ENCODE measurements at regions not wholly inside any gene's neighbourhood (a gene's known extent, or its start where the extent isn't known, plus 50 kb on each side); places are given as distances from the start of the nearest gene placed in this dataset.

- Histone ChIP-seq H3K4me3 (ENCODE audit: low read length) (no peak overlapping the region), H3K9ac (ENCODE audit: low read length) (no peak overlapping the region), H3K79me1 (ENCODE audit: low read length) (no peaks in the 10 kb centered on the region), H3K36me3 (ENCODE audit: control insufficient read depth, insufficient read depth, low read length) (no peaks in the 10 kb centered on the region), H3K23ac (ENCODE audit: low read length) (no peak overlapping the region), H2BK15ac (replicated peaks; ENCODE audit: low read depth) (no peak overlapping the region), H3K4me2 (ENCODE audit: low read length) (no peak overlapping the region), H2BK5ac (ENCODE audit: low read length) (no peak overlapping the region), H3K4me1 (ENCODE audit: control insufficient read depth, low read depth, low read length) (peaks cover 1% of the 10 kb centered on the region), H3K4ac (ENCODE audit: low read depth, low read length) (no peak overlapping the region), H2BK120ac (ENCODE audit: low read depth, low read length) (no peak overlapping the region), H3K56ac (ENCODE audit: low read length) (no peak overlapping the region), H3K27me3 (ENCODE audit: insufficient read depth, low read length, poor library complexity) (no peaks in the 10 kb centered on the region), H3K18ac (ENCODE audit: low read length) (no peak overlapping the region), H2AK5ac (ENCODE audit: low read length) (no peak overlapping the region), H4K8ac (ENCODE audit: low read depth, low read length) (no peak overlapping the region), H3K79me2 (ENCODE audit: control insufficient read depth, insufficient read depth, low read length) (no peaks in the 10 kb centered on the region), H3K27ac (ENCODE audit: low read depth, low read length) (no peak overlapping the region), H4K5ac (ENCODE audit: low read length) (no peak overlapping the region)
- no peak for DNase-seq
- no CpG with 5 or more reads among the region's 5 CpGs for whole genome bisulfite sequencing (ENCODE audit: extremely low coverage, insufficient coverage, low lambda C conversion rate)
Observed at GRCh38 chr5:10856071-10856470, 95.0 kb upstream of the DAP start.

GRCh38 chr5:10854506-10855277, 93.7 kb upstream of the DAP start:
- Histone ChIP-seq H3K4me2 (ENCODE audit: low read length) (no peak overlapping the region), H3K36me3 (ENCODE audit: control insufficient read depth, insufficient read depth, low read length) (no peaks in the 10 kb centered on the region), H3K4ac (ENCODE audit: low read depth, low read length) (no peak overlapping the region), H3K9ac (ENCODE audit: low read length) (no peak overlapping the region), H2BK120ac (ENCODE audit: low read depth, low read length) (no peak overlapping the region), H3K27ac (ENCODE audit: low read depth, low read length) (no peak overlapping the region), H3K23ac (ENCODE audit: low read length) (no peak overlapping the region), H4K8ac (ENCODE audit: low read depth, low read length) (no peak overlapping the region), H3K4me3 (ENCODE audit: low read length) (no peak overlapping the region), H3K4me1 (ENCODE audit: control insufficient read depth, low read depth, low read length) (peaks cover 1% of the 10 kb centered on the region), H3K18ac (ENCODE audit: low read length) (no peak overlapping the region), H2BK5ac (ENCODE audit: low read length) (no peak overlapping the region), H3K27me3 (ENCODE audit: insufficient read depth, low read length, poor library complexity) (no peaks in the 10 kb centered on the region), H2AK5ac (ENCODE audit: low read length) (no peak overlapping the region), H4K5ac (ENCODE audit: low read length) (no peak overlapping the region), H3K56ac (ENCODE audit: low read length) (no peak overlapping the region), H3K79me2 (ENCODE audit: control insufficient read depth, insufficient read depth, low read length) (no peaks in the 10 kb centered on the region), H2BK15ac (replicated peaks; ENCODE audit: low read depth) (no peak overlapping the region), H3K79me1 (ENCODE audit: low read length) (no peaks in the 10 kb centered on the region)
- no CpG with 5 or more reads among the region's 4 CpGs for WGBS (ENCODE audit: extremely low coverage, insufficient coverage, low lambda C conversion rate)
- no peak for DNase-seq

GRCh38 chr5:10853154-10853553, 92.1 kb upstream of the DAP start:
- Histone ChIP-seq H3K27ac (ENCODE audit: low read depth, low read length) (no peak overlapping the region), H4K5ac (ENCODE audit: low read length) (no peak overlapping the region), H3K4me1 (ENCODE audit: control insufficient read depth, low read depth, low read length) (peaks cover 1% of the 10 kb centered on the region), H3K36me3 (ENCODE audit: control insufficient read depth, insufficient read depth, low read length) (no peaks in the 10 kb centered on the region), H2BK5ac (ENCODE audit: low read length) (no peak overlapping the region), H3K18ac (ENCODE audit: low read length) (no peak overlapping the region), H3K79me1 (ENCODE audit: low read length) (no peaks in the 10 kb centered on the region), H3K4ac (ENCODE audit: low read depth, low read length) (no peak overlapping the region), H4K8ac (ENCODE audit: low read depth, low read length) (no peak overlapping the region), H3K56ac (ENCODE audit: low read length) (no peak overlapping the region), H3K23ac (ENCODE audit: low read length) (no peak overlapping the region), H2BK120ac (ENCODE audit: low read depth, low read length) (no peak overlapping the region), H2AK5ac (ENCODE audit: low read length) (no peak overlapping the region), H3K4me2 (ENCODE audit: low read length) (no peak overlapping the region), H3K79me2 (ENCODE audit: control insufficient read depth, insufficient read depth, low read length) (no peaks in the 10 kb centered on the region), H3K9ac (ENCODE audit: low read length) (no peak overlapping the region), H3K4me3 (ENCODE audit: low read length) (no peak overlapping the region), H3K27me3 (ENCODE audit: insufficient read depth, low read length, poor library complexity) (no peaks in the 10 kb centered on the region), H2BK15ac (replicated peaks; ENCODE audit: low read depth) (no peak overlapping the region)
- WGBS (ENCODE audit: extremely low coverage, insufficient coverage, low lambda C conversion rate), result no CpG with 5 or more reads among the region's 3 CpGs
- no peak for DNase-seq

- Histone ChIP-seq H3K18ac (ENCODE audit: low read length) (no peak overlapping the region), H3K4ac (ENCODE audit: low read depth, low read length) (no peak overlapping the region), H3K56ac (ENCODE audit: low read length) (no peak overlapping the region), H2BK120ac (ENCODE audit: low read depth, low read length) (no peak overlapping the region), H4K5ac (ENCODE audit: low read length) (no peak overlapping the region), H3K4me1 (ENCODE audit: control insufficient read depth, low read depth, low read length) (no peaks in the 10 kb centered on the region), H3K4me2 (ENCODE audit: low read length) (no peak overlapping the region), H3K27ac (ENCODE audit: low read depth, low read length) (no peak overlapping the region), H3K4me3 (ENCODE audit: low read length) (no peak overlapping the region), H3K23ac (ENCODE audit: low read length) (no peak overlapping the region), H3K79me1 (ENCODE audit: low read length) (no peaks in the 10 kb centered on the region), H3K9ac (ENCODE audit: low read length) (no peak overlapping the region), H3K79me2 (ENCODE audit: control insufficient read depth, insufficient read depth, low read length) (no peaks in the 10 kb centered on the region), H2BK5ac (ENCODE audit: low read length) (no peak overlapping the region), H4K8ac (ENCODE audit: low read depth, low read length) (no peak overlapping the region), H2BK15ac (replicated peaks; ENCODE audit: low read depth) (no peak overlapping the region), H3K27me3 (ENCODE audit: insufficient read depth, low read length, poor library complexity) (no peaks in the 10 kb centered on the region), H2AK5ac (ENCODE audit: low read length) (no peak overlapping the region), H3K36me3 (ENCODE audit: control insufficient read depth, insufficient read depth, low read length) (no peaks in the 10 kb centered on the region)
- no peak for DNase-seq
- WGBS (ENCODE audit: extremely low coverage, insufficient coverage, low lambda C conversion rate), result no CpG with 5 or more reads among the region's 5 CpGs
Observed at GRCh38 chr5:10849278-10849677, 88.2 kb upstream of the DAP start.

- no peak overlapping the region for H3K4ac ChIP-seq (ENCODE audit: low read depth, low read length)
- H3K79me1 ChIP-seq (ENCODE audit: low read length), result no peaks in the 10 kb centered on the region
- no peaks in the 10 kb centered on the region for H3K27me3 ChIP-seq (ENCODE audit: insufficient read depth, low read length, poor library complexity)
- no peak overlapping the region for H3K18ac ChIP-seq (ENCODE audit: low read length)
- no CpG with 5 or more reads among the region's 4 CpGs for WGBS (ENCODE audit: extremely low coverage, insufficient coverage, low lambda C conversion rate)
- no peaks in the 10 kb centered on the region for H3K36me3 ChIP-seq (ENCODE audit: control insufficient read depth, insufficient read depth, low read length)
- H2BK120ac ChIP-seq (ENCODE audit: low read depth, low read length), result no peak overlapping the region
- H3K79me2 ChIP-seq (ENCODE audit: control insufficient read depth, insufficient read depth, low read length), result no peaks in the 10 kb centered on the region
- no peaks in the 10 kb centered on the region for H3K4me1 ChIP-seq (ENCODE audit: control insufficient read depth, low read depth, low read length)
- no peak overlapping the region for H2AK5ac ChIP-seq (ENCODE audit: low read length)
- no peak overlapping the region for H2BK5ac ChIP-seq (ENCODE audit: low read length)
- no peak overlapping the region for H3K27ac ChIP-seq (ENCODE audit: low read depth, low read length)
- no peak overlapping the region for H4K8ac ChIP-seq (ENCODE audit: low read depth, low read length)
- no peak overlapping the region for H3K56ac ChIP-seq (ENCODE audit: low read length)
- no peak overlapping the region for H3K9ac ChIP-seq (ENCODE audit: low read length)
- H3K4me2 ChIP-seq (ENCODE audit: low read length), result no peak overlapping the region
- no peak overlapping the region for H3K4me3 ChIP-seq (ENCODE audit: low read length)
- H2BK15ac ChIP-seq (replicated peaks; ENCODE audit: low read depth), result no peak overlapping the region
- H4K5ac ChIP-seq (ENCODE audit: low read length), result no peak overlapping the region
- no peak overlapping the region for H3K23ac ChIP-seq (ENCODE audit: low read length)
- DNase-seq, result peak; percentile 52
Observed at GRCh38 chr5:10844016-10844415, 83.0 kb upstream of the DAP start.

GRCh38 chr5:10842823-10843222, 81.8 kb upstream of the DAP start:
- H4K8ac ChIP-seq (ENCODE audit: low read depth, low read length), result no peak overlapping the region
- H2BK5ac ChIP-seq (ENCODE audit: low read length), result no peak overlapping the region
- H3K18ac ChIP-seq (ENCODE audit: low read length), result no peak overlapping the region
- no peak overlapping the region for H3K4me2 ChIP-seq (ENCODE audit: low read length)
- H3K4me3 ChIP-seq (ENCODE audit: low read length), result no peak overlapping the region
- H4K5ac ChIP-seq (ENCODE audit: low read length), result no peak overlapping the region
- no peak overlapping the region for H3K23ac ChIP-seq (ENCODE audit: low read length)
- H3K4me1 ChIP-seq (ENCODE audit: control insufficient read depth, low read depth, low read length), result no peaks in the 10 kb centered on the region
- no peaks in the 10 kb centered on the region for H3K79me2 ChIP-seq (ENCODE audit: control insufficient read depth, insufficient read depth, low read length)
- H3K56ac ChIP-seq (ENCODE audit: low read length), result no peak overlapping the region
- H3K36me3 ChIP-seq (ENCODE audit: control insufficient read depth, insufficient read depth, low read length), result no peaks in the 10 kb centered on the region
- no peak overlapping the region for H3K4ac ChIP-seq (ENCODE audit: low read depth, low read length)
- H3K27me3 ChIP-seq (ENCODE audit: insufficient read depth, low read length, poor library complexity), result no peaks in the 10 kb centered on the region
- no peak overlapping the region for H2BK15ac ChIP-seq (replicated peaks; ENCODE audit: low read depth)
- H3K79me1 ChIP-seq (ENCODE audit: low read length), result no peaks in the 10 kb centered on the region
- no peak for DNase-seq
- H2AK5ac ChIP-seq (ENCODE audit: low read length), result no peak overlapping the region
- H3K9ac ChIP-seq (ENCODE audit: low read length), result no peak overlapping the region
- WGBS (ENCODE audit: extremely low coverage, insufficient coverage, low lambda C conversion rate), result no CpG with 5 or more reads among the region's 3 CpGs
- H3K27ac ChIP-seq (ENCODE audit: low read depth, low read length), result no peak overlapping the region
- no peak overlapping the region for H2BK120ac ChIP-seq (ENCODE audit: low read depth, low read length)
